ENCODE measurements at regions not wholly inside any gene's neighbourhood (a gene's known extent, or its start where the extent isn't known, plus 50 kb on each side); places are given as distances from the start of the nearest gene placed in this dataset.
A peak's percentile ranks its signal among the peaks of the same experiment; 100 is the strongest.

DNA sequence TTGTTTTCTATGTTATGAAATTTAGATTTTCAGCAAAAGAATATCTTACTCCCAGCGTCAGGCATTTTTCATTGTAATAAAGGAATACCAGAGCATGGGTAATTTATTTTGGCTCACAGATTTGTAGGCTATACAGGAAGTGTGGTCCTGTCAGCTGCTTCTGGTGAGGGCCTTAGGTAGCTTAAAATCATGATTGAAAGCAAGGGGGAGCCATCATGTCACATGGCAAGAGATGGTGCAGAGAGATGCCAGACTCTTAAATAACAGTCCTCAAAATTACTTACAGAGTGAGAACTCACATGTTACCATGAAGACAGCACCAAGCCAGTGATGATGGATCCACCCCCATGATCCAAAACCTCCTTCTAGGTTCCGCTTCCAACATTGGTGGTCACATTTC lies 825.0 kb upstream of the CHORDC1 start:
- Histone ChIP-seq H3K4me3 (no peak overlapping the region), H3K9me2 (replicated peaks; ENCODE audit: insufficient read depth) (no peaks in the 10 kb centered on the region), H3K9me3 (ENCODE audit: low read depth) (no peaks in the 10 kb centered on the region), H3K79me2 (no peaks in the 10 kb centered on the region), H3K27me3 (no peaks in the 10 kb centered on the region), H3K4me1 (ENCODE audit: insufficient read depth) (no peaks in the 10 kb centered on the region), H2AFZ (no peak overlapping the region), H4K20me1 (ENCODE audit: insufficient read depth, poor library complexity, severe bottlenecking) (no peaks in the 10 kb centered on the region), H3K27ac (no peak overlapping the region), H3K36me3 (replicated peaks; ENCODE audit: insufficient read depth, low read depth) (no peaks in the 10 kb centered on the region), H3K4me2 (no peak overlapping the region)
- TF ChIP-seq EZH2 (IDR thresholded peaks at IDR 0.05; ENCODE audit: borderline replicate concordance) (no peak), CTCF (IDR thresholded peaks at IDR 0.05; ENCODE audit: poor library complexity) (no peak), EZH2phosphoT487 (IDR thresholded peaks at IDR 0.05; ENCODE audit: low read depth, severe bottlenecking, unreplicated experiment) (no peak)
- 93% methylated on average over 2 of the region's 2 CpGs for WGBS (ENCODE audit: low lambda C conversion rate, missing lambda C conversion rate)
- DNase-seq (ENCODE audit: low spot score), result no peak

GRCh38 chr11:91046261-91046660 lies 823.4 kb upstream of the CHORDC1 start:
- Histone ChIP-seq H3K4me3 (no peak overlapping the region), H2AFZ (no peak overlapping the region), H3K9me2 (replicated peaks; ENCODE audit: insufficient read depth) (no peaks in the 10 kb centered on the region), H4K20me1 (ENCODE audit: insufficient read depth, poor library complexity, severe bottlenecking) (no peaks in the 10 kb centered on the region), H3K4me1 (ENCODE audit: insufficient read depth) (no peaks in the 10 kb centered on the region), H3K9me3 (ENCODE audit: low read depth) (no peaks in the 10 kb centered on the region), H3K27ac (no peak overlapping the region), H3K27me3 (no peaks in the 10 kb centered on the region), H3K4me2 (no peak overlapping the region), H3K79me2 (no peaks in the 10 kb centered on the region), H3K36me3 (replicated peaks; ENCODE audit: insufficient read depth, low read depth) (no peaks in the 10 kb centered on the region)
- DNase-seq (ENCODE audit: low spot score), result no peak
- WGBS (ENCODE audit: low lambda C conversion rate, missing lambda C conversion rate), result 88% methylated on average over 6 of the region's 6 CpGs
- TF ChIP-seq CTCF (IDR thresholded peaks at IDR 0.05; ENCODE audit: poor library complexity) (no peak), EZH2 (IDR thresholded peaks at IDR 0.05; ENCODE audit: borderline replicate concordance) (no peak), EZH2phosphoT487 (IDR thresholded peaks at IDR 0.05; ENCODE audit: low read depth, severe bottlenecking, unreplicated experiment) (no peak)

- Histone ChIP-seq H3K9me2 (replicated peaks; ENCODE audit: insufficient read depth) (no peaks in the 10 kb centered on the region), H3K4me3 (no peak overlapping the region), H3K4me1 (ENCODE audit: insufficient read depth) (no peaks in the 10 kb centered on the region), H4K20me1 (ENCODE audit: insufficient read depth, poor library complexity, severe bottlenecking) (no peaks in the 10 kb centered on the region), H3K36me3 (replicated peaks; ENCODE audit: insufficient read depth, low read depth) (no peaks in the 10 kb centered on the region), H3K9me3 (ENCODE audit: low read depth) (no peaks in the 10 kb centered on the region), H3K27ac (no peak overlapping the region), H3K4me2 (no peak overlapping the region), H2AFZ (no peak overlapping the region), H3K79me2 (no peaks in the 10 kb centered on the region), H3K27me3 (no peaks in the 10 kb centered on the region)
- no peak for DNase-seq (ENCODE audit: low spot score)
- TF ChIP-seq CTCF (IDR thresholded peaks at IDR 0.05; ENCODE audit: poor library complexity) (peak; percentile 26), EZH2 (IDR thresholded peaks at IDR 0.05; ENCODE audit: borderline replicate concordance) (no peak)
Measured at GRCh38 chr11:91041626-91042025, 818.8 kb upstream of the CHORDC1 start.

DNA sequence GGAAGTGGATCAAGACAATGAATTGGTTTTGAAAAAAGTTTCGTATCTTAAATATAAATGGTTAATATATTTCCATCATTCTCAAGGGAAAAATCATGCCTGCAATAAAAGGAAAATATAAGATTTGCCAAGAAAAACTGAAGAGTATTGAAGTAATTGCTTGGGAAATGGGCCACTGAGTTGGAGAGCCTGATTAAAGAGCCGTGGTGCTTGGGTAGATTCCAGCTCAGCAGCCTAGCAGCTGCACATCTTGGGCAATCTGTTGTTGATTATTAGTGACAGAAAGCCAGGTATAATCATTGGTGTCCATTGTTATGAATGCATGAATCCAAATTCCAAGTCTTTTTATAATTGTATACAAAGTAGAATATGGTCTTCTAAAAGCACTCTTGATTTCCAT lies 800.9 kb upstream of the CHORDC1 start:
- H3K36me3 ChIP-seq (replicated peaks; ENCODE audit: insufficient read depth, low read depth), result no peaks in the 10 kb centered on the region
- H3K79me2 ChIP-seq, result no peaks in the 10 kb centered on the region
- no peak for TF ChIP-seq EZH2 (IDR thresholded peaks at IDR 0.05; ENCODE audit: borderline replicate concordance)
- TF ChIP-seq CTCF (IDR thresholded peaks at IDR 0.05; ENCODE audit: poor library complexity), result no peak
- TF ChIP-seq EZH2phosphoT487 (IDR thresholded peaks at IDR 0.05; ENCODE audit: low read depth, severe bottlenecking, unreplicated experiment), result no peak
- H3K4me2 ChIP-seq, result no peak overlapping the region
- no peaks in the 10 kb centered on the region for H3K27me3 ChIP-seq
- H3K9me2 ChIP-seq (replicated peaks; ENCODE audit: insufficient read depth), result no peaks in the 10 kb centered on the region
- no peak overlapping the region for H2AFZ ChIP-seq
- H3K4me1 ChIP-seq (ENCODE audit: insufficient read depth), result no peaks in the 10 kb centered on the region
- H4K20me1 ChIP-seq (ENCODE audit: insufficient read depth, poor library complexity, severe bottlenecking), result no peaks in the 10 kb centered on the region
- WGBS (ENCODE audit: low lambda C conversion rate, missing lambda C conversion rate), result 81% methylated on average over 2 of the region's 2 CpGs
- DNase-seq (ENCODE audit: low spot score), result no peak
- no peak overlapping the region for H3K27ac ChIP-seq
- no peak overlapping the region for H3K4me3 ChIP-seq
- no peaks in the 10 kb centered on the region for H3K9me3 ChIP-seq (ENCODE audit: low read depth)

Data from hepatocyte (in vitro differentiated cells).